ENCODE measurements at regions not wholly inside any gene's neighbourhood (a gene's known extent, or its start where the extent isn't known, plus 50 kb on each side); places are given as distances from the start of the nearest gene placed in this dataset.

- TF ChIP-seq CTCF (IDR thresholded peaks at IDR 0.05; ENCODE audit: low read length) (no peak), EZH2 (IDR thresholded peaks at IDR 0.05; ENCODE audit: borderline replicate concordance, low read length) (no peak)
These were observed 51.1 kb upstream of the BEGAIN start for GRCh38 chr14:100638211-100638855.
